ENCODE measurements at regions not wholly inside any gene's neighbourhood (a gene's known extent, or its start where the extent isn't known, plus 50 kb on each side); places are given as distances from the start of the nearest gene placed in this dataset.

- Histone ChIP-seq H3K27me3 (no peaks in the 10 kb centered on the region), H3K27ac (no peak overlapping the region), H3K9me3 (no peaks in the 10 kb centered on the region), H3K4me1 (no peaks in the 10 kb centered on the region), H3K4me3 (no peak overlapping the region), H3K36me3 (no peaks in the 10 kb centered on the region)
- intact Hi-C loops (cut with DNase I): no loop called here
- TF ChIP-seq CTCF (IDR thresholded peaks at IDR 0.05): no peak
- DNase-seq (ENCODE audit: low spot score in 2 of 2): no peak
These were observed 284.4 kb upstream of the IGF1R start for GRCh38 chr15:98363955-98364354.

DNA sequence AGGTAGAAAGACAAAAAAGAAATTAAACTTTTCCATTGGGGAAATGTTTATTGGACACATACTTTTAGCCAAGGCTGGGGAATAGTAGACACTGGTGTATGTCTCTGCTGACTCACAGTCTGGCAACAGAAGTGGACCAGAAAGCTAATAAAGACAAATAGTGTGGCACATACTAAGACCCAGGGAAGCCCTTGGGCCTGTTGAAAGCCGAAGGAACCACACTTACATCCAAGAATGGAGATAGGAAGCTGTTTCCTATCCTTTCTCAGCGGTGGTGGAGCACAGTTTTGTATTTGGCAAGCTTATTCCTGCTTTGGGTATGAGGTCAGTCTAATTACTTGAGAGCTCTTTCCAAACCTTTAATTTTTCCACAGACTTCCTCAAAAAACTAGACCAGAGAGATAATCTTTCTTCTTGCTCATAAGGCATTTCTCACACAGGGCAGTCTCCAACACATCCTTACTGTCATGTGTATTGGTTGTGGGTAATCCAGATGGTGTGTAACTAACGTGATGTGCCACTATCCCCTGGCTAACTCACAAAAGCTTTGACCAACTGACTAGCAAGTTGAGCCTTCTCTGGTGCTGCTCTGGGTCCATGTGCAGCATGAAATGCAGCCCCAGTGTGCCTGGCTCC, 279.1 kb upstream of the IGF1R start:
- Histone ChIP-seq H3K4me3 (no peak overlapping the region), H3K36me3 (no peaks in the 10 kb centered on the region), H3K9me3 (no peaks in the 10 kb centered on the region), H3K27ac (no peak overlapping the region), H3K27me3 (no peaks in the 10 kb centered on the region), H3K4me1 (no peaks in the 10 kb centered on the region)
- no peak for TF ChIP-seq CTCF (IDR thresholded peaks at IDR 0.05)
- no peak for DNase-seq (ENCODE audit: low spot score in 2 of 2)
- intact Hi-C loops (cut with DNase I): no loop called here

DNA sequence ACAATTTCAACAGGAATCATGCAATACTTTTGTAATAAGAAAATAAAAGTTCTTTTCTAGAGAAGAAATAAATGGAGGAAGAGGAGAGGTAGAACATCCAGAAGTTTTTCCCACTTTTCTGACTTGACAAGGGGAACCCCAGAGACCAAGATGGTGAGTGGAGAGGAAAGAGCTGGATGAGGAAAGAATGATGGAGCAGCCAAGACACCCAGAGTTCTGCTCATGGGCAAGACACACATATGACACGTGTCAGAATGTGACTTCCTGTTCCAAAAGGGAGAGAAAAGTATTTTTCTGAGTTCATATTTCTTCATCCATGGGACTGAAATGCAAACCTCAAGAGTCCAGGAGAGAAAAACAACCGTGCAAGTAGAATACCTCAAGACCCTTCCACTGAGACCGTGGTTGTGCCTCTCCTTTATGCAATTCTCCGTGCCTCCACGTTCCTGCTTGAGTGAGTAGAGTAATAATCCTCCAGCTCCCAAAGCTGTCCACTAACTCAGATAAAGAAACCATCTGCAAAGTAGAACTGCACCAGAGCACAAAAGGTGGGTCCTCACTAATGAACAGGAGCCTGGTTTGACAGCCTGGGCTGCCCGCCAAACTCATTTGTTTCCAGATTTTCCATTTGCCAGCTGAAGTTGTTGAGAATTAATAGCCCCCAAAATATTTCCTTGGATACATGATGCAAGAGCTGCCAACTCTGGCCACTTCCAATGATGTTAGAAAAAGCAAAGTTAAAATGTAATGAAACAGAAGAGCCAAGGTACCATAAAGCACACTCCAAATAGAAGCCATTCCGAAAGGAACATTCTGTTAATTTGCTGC, 272.6 kb upstream of the IGF1R start:
- H3K27me3 ChIP-seq: no peaks in the 10 kb centered on the region
- no peaks in the 10 kb centered on the region for H3K4me1 ChIP-seq
- H3K27ac ChIP-seq: no peak overlapping the region
- intact Hi-C loops (cut with DNase I): no loop called here
- DNase-seq (ENCODE audit: low spot score in 2 of 2): no peak
- H3K9me3 ChIP-seq: peaks cover 0 to 6% of the 10 kb centered on the region in 2 donors
- no peak overlapping the region for H3K4me3 ChIP-seq
- no peak for TF ChIP-seq CTCF (IDR thresholded peaks at IDR 0.05)
- no peaks in the 10 kb centered on the region for H3K36me3 ChIP-seq

DNA sequence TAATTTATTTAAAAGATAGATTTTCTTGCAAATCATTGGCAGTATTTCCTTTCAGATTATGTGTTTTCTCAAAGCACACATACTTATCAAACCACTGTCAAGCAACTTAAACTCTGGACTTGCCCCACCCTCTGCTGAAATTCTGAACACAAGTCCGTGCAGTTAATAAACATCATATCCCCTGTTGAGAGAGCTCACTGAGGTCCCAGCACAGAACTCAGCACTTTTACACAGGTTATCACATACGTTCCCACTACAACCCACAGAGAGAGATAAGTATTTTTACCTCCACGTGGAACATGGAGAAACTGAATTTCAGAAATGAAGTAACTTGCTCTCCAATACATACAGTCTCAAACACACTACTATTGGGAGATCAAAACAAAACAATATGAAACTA, 267.6 kb upstream of the IGF1R start:
- H3K9me3 ChIP-seq: peaks cover 0 to 6% of the 10 kb centered on the region in 2 donors

GRCh38 chr15:98381446-98381845, 266.9 kb upstream of the IGF1R start:
- no peak for DNase-seq (ENCODE audit: low spot score in 2 of 2)
- intact Hi-C loops (cut with DNase I): no loop called here
- Histone ChIP-seq H3K4me3 (no peak overlapping the region), H3K9me3 (peaks cover 0 to 6% of the 10 kb centered on the region in 2 donors), H3K4me1 (no peaks in the 10 kb centered on the region), H3K36me3 (no peaks in the 10 kb centered on the region), H3K27me3 (peaks cover 4% of the 10 kb centered on the region), H3K27ac (no peak overlapping the region)
- no peak for TF ChIP-seq CTCF (IDR thresholded peaks at IDR 0.05)

More for the DNA sequence above, 267.6 kb upstream of the IGF1R start:
- Histone ChIP-seq H3K4me3 (no peak overlapping the region), H3K27me3 (peaks cover 4% of the 10 kb centered on the region), H3K27ac (no peak overlapping the region), H3K36me3 (no peaks in the 10 kb centered on the region), H3K4me1 (no peaks in the 10 kb centered on the region)
- intact Hi-C loops (cut with DNase I): no loop called here
- no peak for TF ChIP-seq CTCF (IDR thresholded peaks at IDR 0.05)
- no peak for DNase-seq (ENCODE audit: low spot score in 2 of 2)

All from ascending aorta (tissue), 2 donors.